Effector memory CD4-positive, alpha-beta T cell (primary cell): ENCODE measurements at regions not wholly inside any gene's neighbourhood (a gene's known extent, or its start where the extent isn't known, plus 50 kb on each side); places are given as distances from the start of the nearest gene placed in this dataset.

Experiments used
- DNase-seq, 3 donors: peaks; one replicate each; pipeline ENCODE4 v3.0.0-alpha.2; 2020
- H3K27ac ChIP-seq: 2 replicates; pipeline ENCODE4 v1.7.0; 2013; ENCODE audit warnings: mild to moderate bottlenecking, low read length, moderate library complexity; ENCODE audit not compliant: insufficient read depth, poor library complexity, severe bottlenecking
- H3K27me3 ChIP-seq: replicated peaks from 2 replicates; pipeline ENCODE4 v1.7.0; 2013; ENCODE audit warnings: mild to moderate bottlenecking, low read length; ENCODE audit not compliant: insufficient read depth, control insufficient read depth, poor library complexity, severe bottlenecking
- H3K36me3 ChIP-seq: 2 replicates; pipeline ENCODE4 v1.7.0; 2013; ENCODE audit warnings: mild to moderate bottlenecking, low read length, moderate library complexity; ENCODE audit not compliant: control insufficient read depth, insufficient read depth
- H3K4me1 ChIP-seq: 2 replicates; pipeline ENCODE4 v1.7.0; 2013; ENCODE audit warnings: low read length, mild to moderate bottlenecking; ENCODE audit not compliant: control insufficient read depth, insufficient read depth, poor library complexity, severe bottlenecking
- H3K4me3 ChIP-seq: 2 replicates; pipeline ENCODE4 v1.7.0; 2013; ENCODE audit warnings: low read length, low read depth, mild to moderate bottlenecking; ENCODE audit not compliant: insufficient read depth, poor library complexity, severe bottlenecking
- H3K9me3 ChIP-seq: 2 replicates; pipeline ENCODE4 v1.7.0; 2013; ENCODE audit warnings: mild to moderate bottlenecking, low read length, moderate library complexity; ENCODE audit not compliant: control insufficient read depth

DNA sequence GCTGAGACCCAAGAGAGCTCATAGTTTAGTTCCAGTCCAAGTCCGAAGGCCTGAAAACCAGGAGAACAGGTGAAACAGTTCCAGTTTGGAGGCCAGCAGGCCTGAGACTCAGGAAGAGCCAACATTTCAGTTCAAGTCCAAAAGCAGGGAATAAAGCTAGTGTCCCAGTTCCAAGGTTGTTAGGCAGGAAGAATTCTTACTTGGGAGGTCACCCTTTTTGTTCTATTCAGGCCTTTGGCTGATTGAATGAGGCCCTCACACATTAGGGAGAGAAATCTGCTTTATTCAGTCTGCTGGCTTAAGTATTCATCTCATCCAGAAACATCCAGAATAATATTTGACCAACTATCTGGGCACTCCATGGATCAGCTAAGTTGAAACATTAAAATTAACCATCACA lies 294.6 kb downstream of the PCNX1 start:
- Histone ChIP-seq H3K36me3 (no peaks in the 10 kb centered on the region), H3K4me1 (no peaks in the 10 kb centered on the region), H3K9me3 (no peaks in the 10 kb centered on the region), H3K27ac (no peak overlapping the region), H3K27me3 (no peaks in the 10 kb centered on the region), H3K4me3 (no peak overlapping the region)
- DNase-seq, result no peak

DNA sequence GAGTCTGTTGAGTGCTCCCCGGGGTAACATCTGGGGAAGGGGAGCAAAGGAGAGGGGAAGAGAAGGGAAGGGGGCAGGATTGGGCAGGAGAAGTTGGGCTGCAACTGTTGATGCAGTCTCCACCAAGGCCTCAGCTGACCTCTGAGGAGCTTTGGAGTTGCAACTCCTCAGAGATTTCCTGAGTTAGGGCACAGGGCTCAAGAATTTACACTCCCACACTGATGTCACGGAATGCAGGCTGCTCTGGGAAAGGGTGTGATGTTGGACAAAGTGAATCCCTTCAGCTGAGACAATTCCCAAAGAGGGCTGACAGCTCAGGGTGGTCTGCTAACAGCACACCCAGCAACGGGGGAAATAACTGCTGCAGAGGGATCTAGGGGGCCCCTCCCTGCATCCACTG lies 295.6 kb downstream of the PCNX1 start:
- DNase-seq, result no peak
- Histone ChIP-seq H3K27ac (no peak overlapping the region), H3K9me3 (no peaks in the 10 kb centered on the region), H3K27me3 (no peaks in the 10 kb centered on the region), H3K36me3 (no peaks in the 10 kb centered on the region), H3K4me1 (no peaks in the 10 kb centered on the region), H3K4me3 (no peak overlapping the region)

DNA sequence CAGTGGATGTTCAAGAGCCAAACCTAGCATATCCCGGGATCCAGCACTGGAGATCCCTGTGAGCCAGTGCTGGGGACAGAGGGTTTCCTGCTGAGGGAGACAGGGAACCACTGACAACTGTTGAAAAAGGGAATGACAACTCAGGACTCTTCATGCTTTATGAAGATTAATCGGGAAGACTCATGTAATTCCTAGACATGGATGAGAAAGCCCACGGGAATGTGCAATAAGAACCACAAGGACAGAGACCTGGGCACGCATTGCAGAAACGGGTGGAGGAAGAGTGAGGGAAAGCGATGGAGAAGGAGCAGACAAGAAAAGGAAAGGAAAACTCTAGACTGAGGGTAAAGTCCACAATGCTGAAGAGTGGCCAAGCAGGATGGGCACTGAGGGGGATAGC lies 296.0 kb downstream of the PCNX1 start:
- Histone ChIP-seq H3K27me3 (no peaks in the 10 kb centered on the region), H3K27ac (no peak overlapping the region), H3K4me1 (no peaks in the 10 kb centered on the region), H3K9me3 (no peaks in the 10 kb centered on the region), H3K4me3 (no peak overlapping the region), H3K36me3 (no peaks in the 10 kb centered on the region)
- no peak for DNase-seq

DNA sequence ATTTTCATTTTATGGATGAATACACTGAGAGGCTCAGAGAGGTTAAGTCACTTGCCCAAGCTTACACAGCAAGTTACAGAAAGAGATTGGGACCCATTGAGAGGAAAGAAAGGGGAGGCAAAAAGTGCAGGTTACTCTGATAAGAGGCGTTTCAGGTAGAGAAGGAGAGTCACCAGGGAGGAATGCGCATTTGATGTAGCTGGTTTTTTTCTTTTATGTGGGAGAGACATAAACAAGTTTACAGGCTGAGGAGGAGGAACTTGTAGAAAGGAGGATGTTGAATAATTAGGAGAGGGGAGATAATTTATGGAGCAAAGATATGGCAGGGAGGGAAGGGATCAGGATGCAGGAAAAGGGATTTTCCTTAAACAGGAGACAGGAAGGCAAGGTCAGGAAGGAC lies 297.0 kb downstream of the PCNX1 start:
- Histone ChIP-seq H3K4me3 (no peak overlapping the region), H3K9me3 (no peaks in the 10 kb centered on the region), H3K27ac (no peak overlapping the region), H3K27me3 (no peaks in the 10 kb centered on the region), H3K36me3 (no peaks in the 10 kb centered on the region), H3K4me1 (no peaks in the 10 kb centered on the region)
- DNase-seq, result no peak

DNA sequence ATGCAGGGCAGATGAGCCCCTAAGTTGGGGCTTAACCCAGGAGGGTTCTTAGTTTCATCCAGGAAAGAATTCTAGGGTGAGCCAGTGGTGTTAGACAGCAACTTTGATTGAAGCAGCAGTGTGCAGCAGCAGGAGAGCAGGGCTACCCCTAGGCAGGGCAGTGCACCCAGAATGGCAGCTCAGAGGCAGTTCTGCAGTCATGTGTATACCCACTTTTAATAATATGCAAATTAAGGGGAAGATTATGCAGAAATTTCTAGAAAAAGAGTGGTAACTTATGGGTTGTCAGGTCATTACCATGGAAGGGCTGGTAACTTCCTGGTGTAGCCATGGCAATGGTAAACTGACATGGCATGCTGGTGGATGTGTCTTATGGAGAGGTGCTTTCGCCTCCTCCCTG lies 297.5 kb downstream of the PCNX1 start:
- Histone ChIP-seq H3K27ac (no peak overlapping the region), H3K4me3 (no peak overlapping the region), H3K9me3 (no peaks in the 10 kb centered on the region), H3K27me3 (no peaks in the 10 kb centered on the region), H3K4me1 (no peaks in the 10 kb centered on the region), H3K36me3 (no peaks in the 10 kb centered on the region)
- DNase-seq, result no peak

DNA sequence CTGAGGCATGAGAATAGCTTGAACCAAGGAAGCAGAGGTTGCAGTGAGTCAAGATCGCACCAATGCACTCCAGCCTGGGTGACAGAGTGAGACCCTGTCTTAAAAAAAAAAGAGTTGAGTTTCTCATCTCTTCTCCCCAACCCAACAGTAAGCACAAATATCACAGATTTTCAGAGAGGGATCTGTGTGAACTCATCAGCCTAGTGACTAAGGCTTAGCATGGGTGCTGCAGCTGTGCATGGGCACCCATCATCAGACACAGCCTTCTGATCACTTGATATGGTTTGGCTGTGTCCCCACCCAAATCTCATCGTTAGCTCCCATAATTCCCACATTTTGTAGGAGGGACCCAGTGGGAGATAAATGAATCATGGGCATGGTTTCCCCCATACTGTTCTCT lies 298.9 kb downstream of the PCNX1 start:
- Histone ChIP-seq H3K27me3 (no peaks in the 10 kb centered on the region), H3K36me3 (no peaks in the 10 kb centered on the region), H3K4me1 (no peaks in the 10 kb centered on the region), H3K4me3 (no peak overlapping the region), H3K27ac (no peak overlapping the region), H3K9me3 (no peaks in the 10 kb centered on the region)
- no peak for DNase-seq

DNA sequence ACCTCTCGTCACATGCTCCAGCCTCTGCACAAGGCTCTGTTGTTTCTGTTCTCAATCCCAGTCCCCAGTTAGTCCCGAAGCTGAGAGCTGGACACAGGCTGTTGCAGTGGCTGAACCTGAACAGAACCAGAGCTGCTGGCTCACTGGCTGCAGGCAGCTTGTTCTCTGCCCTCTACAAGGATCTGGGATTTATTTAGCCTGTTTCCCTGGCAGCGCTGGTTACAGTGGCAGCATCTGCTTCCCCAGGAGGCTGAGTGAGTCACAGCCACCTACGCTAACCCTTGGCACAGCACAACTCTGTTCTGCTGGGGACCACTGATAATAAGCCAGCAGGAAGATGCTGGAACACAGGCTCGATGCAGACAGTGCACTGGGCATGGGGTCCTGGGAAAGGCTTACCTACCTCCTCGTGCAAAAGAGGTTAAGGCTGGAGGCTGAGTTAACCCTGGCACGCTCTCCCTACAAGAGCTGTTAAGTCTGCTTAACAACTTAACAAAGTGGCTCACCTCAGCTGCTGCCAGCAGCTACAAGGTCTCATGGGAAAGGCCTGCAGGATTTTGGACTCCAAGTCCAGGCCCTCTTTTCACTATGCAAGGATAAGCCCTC lies 299.6 kb downstream of the PCNX1 start:
- DNase-seq, result no peak
- H3K9me3 ChIP-seq, result no peaks in the 10 kb centered on the region
- no peak overlapping the region for H3K4me3 ChIP-seq
- H3K4me1 ChIP-seq, result no peaks in the 10 kb centered on the region
- no peaks in the 10 kb centered on the region for H3K36me3 ChIP-seq
- no peaks in the 10 kb centered on the region for H3K27me3 ChIP-seq
- no peak overlapping the region for H3K27ac ChIP-seq

DNA sequence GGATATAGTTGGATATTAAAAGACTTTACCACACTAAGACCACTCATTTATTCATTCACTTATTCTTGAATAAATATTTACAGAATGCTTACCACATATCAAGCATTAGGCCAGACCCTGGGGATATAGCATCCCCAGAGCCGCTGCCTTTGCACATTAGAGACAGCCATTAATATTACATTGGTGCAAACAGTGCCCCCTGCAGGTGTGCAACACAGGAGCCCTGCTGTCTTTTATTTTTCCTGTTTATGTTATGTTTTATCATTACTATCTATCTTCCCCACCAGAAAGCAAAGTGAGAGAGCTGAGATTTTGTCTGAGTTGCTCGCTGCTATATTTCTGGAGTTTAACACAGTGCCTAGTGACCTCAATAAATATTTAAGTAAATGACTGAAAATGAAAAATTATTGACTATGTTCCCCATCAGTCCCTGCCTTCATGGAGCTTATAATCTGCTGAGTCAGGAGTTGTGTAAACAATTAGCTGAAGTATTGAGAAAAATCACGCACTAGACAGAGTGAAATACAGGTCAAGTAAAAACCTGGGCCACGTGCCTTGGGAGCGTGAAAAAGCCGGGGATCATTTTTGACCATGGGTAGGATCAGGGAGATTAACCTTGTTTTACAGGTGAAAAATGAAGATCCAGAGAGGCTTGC lies 301.6 kb downstream of the PCNX1 start:
- Histone ChIP-seq H3K27me3 (no peaks in the 10 kb centered on the region), H3K36me3 (no peaks in the 10 kb centered on the region), H3K27ac (no peak overlapping the region), H3K9me3 (no peaks in the 10 kb centered on the region), H3K4me1 (no peaks in the 10 kb centered on the region), H3K4me3 (no peak overlapping the region)
- DNase-seq, result no peak

DNA sequence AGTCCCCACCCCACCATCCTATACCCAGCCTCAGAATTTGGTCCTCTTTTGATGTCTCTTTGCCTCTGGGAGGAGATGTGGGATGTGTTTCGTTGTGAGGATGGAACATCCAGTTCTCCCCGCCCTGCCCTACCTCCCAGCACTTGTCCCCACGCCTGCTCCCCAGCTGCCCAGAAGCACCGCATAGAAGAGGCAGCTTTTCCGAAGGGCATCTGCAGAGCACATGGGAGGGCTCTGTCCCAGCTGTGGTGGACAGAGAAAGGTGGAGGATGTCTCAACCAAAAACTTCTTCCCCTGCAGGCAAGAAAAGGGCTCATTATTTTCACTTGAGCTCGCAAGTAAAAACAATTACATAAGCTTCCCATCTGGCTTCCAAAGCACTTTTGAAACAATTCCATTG lies 302.6 kb downstream of the PCNX1 start:
- Histone ChIP-seq H3K27ac (no peak overlapping the region), H3K4me1 (no peaks in the 10 kb centered on the region), H3K36me3 (no peaks in the 10 kb centered on the region), H3K4me3 (no peak overlapping the region), H3K9me3 (no peaks in the 10 kb centered on the region), H3K27me3 (no peaks in the 10 kb centered on the region)
- no peak for DNase-seq

DNA sequence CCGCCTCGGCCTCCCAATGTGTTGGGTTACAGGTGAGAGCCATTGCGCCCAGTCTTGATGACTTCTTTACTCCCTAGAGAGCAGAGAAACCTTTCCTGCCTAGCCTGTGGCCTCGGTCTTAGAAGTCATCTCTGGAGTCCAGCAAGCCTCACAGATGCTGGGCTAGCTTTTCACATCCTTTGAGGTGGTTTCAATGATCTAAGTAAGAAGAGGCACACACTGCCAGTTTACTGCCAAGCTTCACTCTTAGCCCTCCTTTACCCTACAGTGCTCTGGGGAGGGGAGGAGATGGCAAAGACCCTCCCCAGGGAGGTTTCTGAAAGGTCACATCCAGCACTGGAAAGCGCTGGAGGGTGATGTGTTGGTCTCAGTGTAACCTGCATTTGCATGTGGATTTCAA lies 304.8 kb downstream of the PCNX1 start:
- no peak for DNase-seq

More for the DNA sequence above, 304.8 kb downstream of the PCNX1 start:
- Histone ChIP-seq H3K4me1 (no peaks in the 10 kb centered on the region), H3K36me3 (no peaks in the 10 kb centered on the region), H3K4me3 (no peak overlapping the region), H3K27me3 (no peaks in the 10 kb centered on the region), H3K27ac (no peak overlapping the region), H3K9me3 (no peaks in the 10 kb centered on the region)
